ENCODE measurements at regions not wholly inside any gene's neighbourhood (a gene's known extent, or its start where the extent isn't known, plus 50 kb on each side); places are given as distances from the start of the nearest gene placed in this dataset.
A peak's percentile ranks its signal among the peaks of the same experiment; 100 is the strongest.

DNA sequence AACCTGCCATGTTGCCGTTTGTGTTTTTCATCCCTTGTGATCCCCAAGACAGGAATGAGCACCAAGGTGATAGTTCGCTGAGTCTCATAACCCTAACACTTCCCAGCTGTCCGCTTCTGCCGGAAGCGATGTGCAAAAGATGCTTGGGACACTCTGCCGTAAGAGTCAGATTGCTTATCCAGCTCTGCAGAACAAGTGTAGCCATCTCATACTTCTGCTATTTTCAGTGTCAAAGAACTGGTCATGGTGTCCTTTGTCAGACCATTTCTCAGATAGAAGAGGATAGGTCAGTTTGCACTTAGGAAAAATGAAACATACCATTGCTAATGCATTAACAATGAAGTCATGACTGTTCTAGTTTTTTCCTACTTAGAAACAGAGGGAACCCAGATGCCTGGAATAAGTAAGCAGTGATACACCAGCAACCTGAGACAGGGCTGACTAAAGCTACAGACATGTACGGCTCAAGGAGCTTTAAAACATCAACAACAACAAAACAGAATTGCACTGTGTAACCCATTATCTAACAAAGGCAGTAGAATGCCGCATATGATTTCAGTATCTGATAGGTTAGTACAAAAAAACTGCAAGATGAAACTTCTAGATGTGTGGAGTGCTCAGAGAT, 134.0 kb upstream of the IL12A start:
- TF ChIP-seq, protein P1, sequence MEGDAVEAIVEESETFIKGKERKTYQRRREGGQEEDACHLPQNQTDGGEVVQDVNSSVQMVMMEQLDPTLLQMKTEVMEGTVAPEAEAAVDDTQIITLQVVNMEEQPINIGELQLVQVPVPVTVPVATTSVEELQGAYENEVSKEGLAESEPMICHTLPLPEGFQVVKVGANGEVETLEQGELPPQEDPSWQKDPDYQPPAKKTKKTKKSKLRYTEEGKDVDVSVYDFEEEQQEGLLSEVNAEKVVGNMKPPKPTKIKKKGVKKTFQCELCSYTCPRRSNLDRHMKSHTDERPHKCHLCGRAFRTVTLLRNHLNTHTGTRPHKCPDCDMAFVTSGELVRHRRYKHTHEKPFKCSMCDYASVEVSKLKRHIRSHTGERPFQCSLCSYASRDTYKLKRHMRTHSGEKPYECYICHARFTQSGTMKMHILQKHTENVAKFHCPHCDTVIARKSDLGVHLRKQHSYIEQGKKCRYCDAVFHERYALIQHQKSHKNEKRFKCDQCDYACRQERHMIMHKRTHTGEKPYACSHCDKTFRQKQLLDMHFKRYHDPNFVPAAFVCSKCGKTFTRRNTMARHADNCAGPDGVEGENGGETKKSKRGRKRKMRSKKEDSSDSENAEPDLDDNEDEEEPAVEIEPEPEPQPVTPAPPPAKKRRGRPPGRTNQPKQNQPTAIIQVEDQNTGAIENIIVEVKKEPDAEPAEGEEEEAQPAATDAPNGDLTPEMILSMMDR (IDR thresholded peaks at IDR 0.05), result no peak
- no peak for TF ChIP-seq EP300 (IDR thresholded peaks at IDR 0.05)
- no peak for TF ChIP-seq POLR2A (IDR thresholded peaks at IDR 0.05)
- peak; percentile 77 for TF ChIP-seq POLR2AphosphoS5 (IDR thresholded peaks at IDR 0.05)

Data from gastroesophageal sphincter (tissue), 3 donors.